ENCODE measurements at regions not wholly inside any gene's neighbourhood (a gene's known extent, or its start where the extent isn't known, plus 50 kb on each side); places are given as distances from the start of the nearest gene placed in this dataset.

GRCh38 chr2:236968101-236968879, 117.4 kb upstream of the COPS8 start:
- CTCF ChIA-PET = no interaction called here
- POLR2A ChIA-PET = no interaction called here
- no peak for DNase-seq (ENCODE audit: extremely low spot score)
- TF ChIP-seq CTBP1 (IDR thresholded peaks at IDR 0.05; ENCODE audit: borderline replicate concordance) (no peak), LEF1 (IDR thresholded peaks at IDR 0.05; ENCODE audit: borderline replicate concordance) (no peak), PKNOX1 (IDR thresholded peaks at IDR 0.05) (no peak), L3MBTL2 (conservative IDR thresholded peaks at IDR 0.05) (no peak), SUZ12 (IDR thresholded peaks at IDR 0.05) (no peak), NFRKB (IDR thresholded peaks at IDR 0.05) (no peak), ARNT (IDR thresholded peaks at IDR 0.05) (no peak), SP1 (IDR thresholded peaks at IDR 0.05) (no peak), FOXM1 (IDR thresholded peaks at IDR 0.05; ENCODE audit: borderline replicate concordance) (no peak), HDGF (IDR thresholded peaks at IDR 0.05; ENCODE audit: borderline replicate concordance) (no peak), FOXK2 (IDR thresholded peaks at IDR 0.05) (no peak), TARDBP (IDR thresholded peaks at IDR 0.05) (no peak), ZNF384 (IDR thresholded peaks at IDR 0.05) (no peak), FOXA1 (IDR thresholded peaks at IDR 0.05) (no peak), ELF4 (IDR thresholded peaks at IDR 0.05) (no peak), BHLHE40 (IDR thresholded peaks at IDR 0.05; ENCODE audit: borderline replicate concordance) (no peak)

- DNase-seq (ENCODE audit: extremely low spot score) = no peak
- ChIA-PET CTCF (no interaction called here), POLR2A (no interaction called here)
- TF ChIP-seq L3MBTL2 (conservative IDR thresholded peaks at IDR 0.05) (no peak), LEF1 (IDR thresholded peaks at IDR 0.05; ENCODE audit: borderline replicate concordance) (no peak), TARDBP (IDR thresholded peaks at IDR 0.05) (no peak), HDGF (IDR thresholded peaks at IDR 0.05; ENCODE audit: borderline replicate concordance) (no peak), SUZ12 (IDR thresholded peaks at IDR 0.05) (no peak), ZNF384 (IDR thresholded peaks at IDR 0.05) (no peak), SP1 (IDR thresholded peaks at IDR 0.05) (no peak), ARNT (IDR thresholded peaks at IDR 0.05) (no peak), FOXA1 (IDR thresholded peaks at IDR 0.05) (no peak), PKNOX1 (IDR thresholded peaks at IDR 0.05) (no peak), FOXM1 (IDR thresholded peaks at IDR 0.05; ENCODE audit: borderline replicate concordance) (no peak), NFRKB (IDR thresholded peaks at IDR 0.05) (no peak), BHLHE40 (IDR thresholded peaks at IDR 0.05; ENCODE audit: borderline replicate concordance) (no peak), ELF4 (IDR thresholded peaks at IDR 0.05) (no peak), FOXK2 (IDR thresholded peaks at IDR 0.05) (no peak), CTBP1 (IDR thresholded peaks at IDR 0.05; ENCODE audit: borderline replicate concordance) (no peak)
These were observed 116.7 kb upstream of the COPS8 start for GRCh38 chr2:236968880-236969534.

- no peak for TF ChIP-seq HDGF (IDR thresholded peaks at IDR 0.05; ENCODE audit: borderline replicate concordance)
- TF ChIP-seq CTBP1 (IDR thresholded peaks at IDR 0.05; ENCODE audit: borderline replicate concordance) = no peak
- no peak for TF ChIP-seq ARNT (IDR thresholded peaks at IDR 0.05)
- no peak for TF ChIP-seq ELF4 (IDR thresholded peaks at IDR 0.05)
- TF ChIP-seq ZNF384 (IDR thresholded peaks at IDR 0.05) = no peak
- no peak for TF ChIP-seq PKNOX1 (IDR thresholded peaks at IDR 0.05)
- no peak for TF ChIP-seq NFRKB (IDR thresholded peaks at IDR 0.05)
- no peak for TF ChIP-seq FOXK2 (IDR thresholded peaks at IDR 0.05)
- TF ChIP-seq LEF1 (IDR thresholded peaks at IDR 0.05; ENCODE audit: borderline replicate concordance) = no peak
- no peak for TF ChIP-seq FOXM1 (IDR thresholded peaks at IDR 0.05; ENCODE audit: borderline replicate concordance)
- ChIA-PET POLR2A (no interaction called here), CTCF (no interaction called here)
- DNase-seq (ENCODE audit: extremely low spot score) = no peak
These were observed 115.7 kb upstream of the COPS8 start for GRCh38 chr2:236969767-236970655.

GRCh38 chr2:236970656-236971010, 115.1 kb upstream of the COPS8 start:
- DNase-seq (ENCODE audit: extremely low spot score) = no peak
- TF ChIP-seq PKNOX1 (IDR thresholded peaks at IDR 0.05) = no peak
- no peak for TF ChIP-seq CTBP1 (IDR thresholded peaks at IDR 0.05; ENCODE audit: borderline replicate concordance)
- TF ChIP-seq HDGF (IDR thresholded peaks at IDR 0.05; ENCODE audit: borderline replicate concordance) = no peak
- TF ChIP-seq NFRKB (IDR thresholded peaks at IDR 0.05) = no peak
- TF ChIP-seq FOXK2 (IDR thresholded peaks at IDR 0.05) = no peak
- TF ChIP-seq LEF1 (IDR thresholded peaks at IDR 0.05; ENCODE audit: borderline replicate concordance) = no peak
- no peak for TF ChIP-seq L3MBTL2 (conservative IDR thresholded peaks at IDR 0.05)
- TF ChIP-seq FOXM1 (IDR thresholded peaks at IDR 0.05; ENCODE audit: borderline replicate concordance) = no peak
- TF ChIP-seq ELF4 (IDR thresholded peaks at IDR 0.05) = no peak
- TF ChIP-seq BHLHE40 (IDR thresholded peaks at IDR 0.05; ENCODE audit: borderline replicate concordance) = no peak
- no peak for TF ChIP-seq ARNT (IDR thresholded peaks at IDR 0.05)
- no peak for TF ChIP-seq SP1 (IDR thresholded peaks at IDR 0.05)
- no peak for TF ChIP-seq TARDBP (IDR thresholded peaks at IDR 0.05)
- no peak for TF ChIP-seq ZNF384 (IDR thresholded peaks at IDR 0.05)
- TF ChIP-seq SUZ12 (IDR thresholded peaks at IDR 0.05) = no peak
- TF ChIP-seq FOXA1 (IDR thresholded peaks at IDR 0.05) = no peak
- ChIA-PET POLR2A (no interaction called here), CTCF (no interaction called here)

Data from HEK293T (cell line).